Superior temporal gyrus (tissue), 1 donor: ENCODE measurements at regions not wholly inside any gene's neighbourhood (a gene's known extent, or its start where the extent isn't known, plus 50 kb on each side); places are given as distances from the start of the nearest gene placed in this dataset.
A peak's percentile ranks its signal among the peaks of the same experiment; 100 is the strongest.
"Not testable (repeated sequence)": the region's sequence is repeated elsewhere in the genome, so short reads cannot be mapped to it uniquely, and the experiment has no call there.

Experiments
- DNase-seq: peaks from one replicate; pipeline ENCODE4 v3.0.0-alpha.2; 2016; ENCODE audit errors: extremely low spot score

GRCh38 chr18:42544901-42545300 lies 570.6 kb downstream of the RIT2 start:
- no peak for DNase-seq

GRCh38 chr18:42545825-42546224 lies 569.7 kb downstream of the RIT2 start:
- DNase-seq: no peak

DNA sequence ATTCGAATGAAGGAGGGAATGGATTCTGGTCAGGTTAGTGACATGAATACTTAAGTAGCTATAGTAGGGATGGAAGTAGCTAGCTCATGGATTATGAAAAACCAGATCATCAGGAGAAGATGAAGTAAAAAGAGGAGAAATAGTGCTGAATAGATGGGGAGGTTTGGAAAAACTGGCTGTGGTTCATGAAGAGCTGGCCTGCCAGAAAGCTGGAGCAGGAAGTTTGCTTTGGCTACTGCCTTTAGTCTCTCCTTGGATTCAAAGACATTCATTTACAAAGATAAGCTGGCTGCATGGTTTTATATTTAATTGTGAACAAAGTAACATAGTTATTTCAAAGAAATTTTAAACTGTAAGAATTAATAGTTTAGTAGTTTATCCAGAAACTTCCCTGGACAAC lies 567.0 kb downstream of the RIT2 start:
- DNase-seq: no peak

- no peak for DNase-seq
Observed at GRCh38 chr18:42549596-42549995, 565.9 kb downstream of the RIT2 start.

DNA sequence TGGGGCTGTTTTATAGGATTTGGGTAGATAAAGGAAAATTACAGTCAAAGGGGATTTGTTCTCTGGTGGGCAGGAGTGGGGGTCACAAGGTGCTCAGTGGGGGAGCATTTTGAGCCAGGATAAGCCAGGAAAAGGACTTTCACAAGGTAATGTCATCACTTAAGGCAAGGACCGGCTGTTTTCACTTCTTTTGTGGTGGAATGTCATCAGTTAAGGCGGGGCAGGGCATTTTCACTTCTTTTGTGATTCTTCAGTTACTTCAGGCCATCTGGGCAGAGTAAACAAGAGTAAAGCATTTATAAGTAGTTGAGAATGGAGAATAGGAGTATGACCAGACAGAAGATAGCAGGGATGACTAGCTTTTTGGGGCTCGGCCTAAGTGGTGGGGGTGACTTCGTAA lies 562.9 kb downstream of the RIT2 start:
- DNase-seq: not testable (repeated sequence)

- no peak for DNase-seq
Observed at GRCh38 chr18:42559069-42559690, 556.3 kb downstream of the RIT2 start.

DNA sequence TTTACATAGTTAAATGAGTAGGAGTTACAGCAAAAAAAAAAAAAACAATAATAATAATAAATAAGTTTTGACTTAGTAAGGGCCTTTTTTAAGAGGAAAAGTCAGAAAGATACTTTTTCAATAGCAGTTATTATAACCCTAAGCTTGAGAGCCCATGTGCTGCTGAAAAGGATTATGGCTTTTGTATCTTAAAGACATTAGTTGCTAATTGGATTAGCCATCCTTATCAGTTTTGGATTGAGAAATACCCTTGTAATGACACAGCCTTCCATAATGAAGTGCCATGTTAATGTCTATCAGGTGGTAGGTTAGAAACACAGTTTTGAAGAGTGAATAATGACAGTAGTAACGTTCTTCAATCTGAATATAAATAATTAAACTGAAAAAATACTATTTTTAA lies 554.0 kb downstream of the RIT2 start:
- no peak for DNase-seq

DNA sequence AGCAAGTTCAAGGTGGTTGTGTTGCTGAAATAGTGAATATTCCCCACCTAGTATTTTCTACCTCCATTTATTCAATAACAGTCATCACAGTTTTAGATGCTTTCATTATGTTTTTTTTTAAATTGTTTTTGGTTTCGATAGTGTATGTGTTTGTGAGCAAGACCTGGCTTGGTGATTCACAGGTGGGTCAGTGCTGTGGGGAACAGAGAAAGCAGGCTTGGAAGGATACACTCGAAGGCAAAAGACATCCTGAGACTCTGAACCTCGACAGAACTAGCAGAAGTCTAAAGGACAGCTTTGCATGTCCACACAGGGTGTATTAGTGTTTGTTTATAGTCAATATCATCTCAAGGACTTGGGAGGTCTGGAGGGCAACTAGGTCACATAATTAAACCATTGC lies 551.5 kb downstream of the RIT2 start:
- no peak for DNase-seq

GRCh38 chr18:42564761-42565160 lies 550.7 kb downstream of the RIT2 start:
- DNase-seq: peak; percentile 75

DNA sequence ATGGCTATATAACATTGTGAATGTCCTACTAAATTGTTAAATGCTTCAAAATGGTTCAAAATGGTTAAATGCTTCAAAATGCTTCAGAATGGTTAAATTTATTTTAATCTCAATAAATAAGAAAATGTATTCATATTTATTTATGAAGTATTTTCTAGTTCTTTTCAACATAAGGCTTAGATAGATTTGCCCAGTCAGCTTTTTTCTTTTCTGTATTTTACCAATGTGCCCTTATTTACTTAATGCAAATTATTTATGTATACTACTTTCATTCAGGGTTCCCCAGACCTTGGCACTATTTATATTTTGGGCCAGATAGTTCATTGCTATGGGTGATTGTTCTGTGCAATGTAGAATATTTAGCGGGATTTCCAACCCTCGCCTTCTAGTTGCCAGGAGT lies 546.7 kb downstream of the RIT2 start:
- no peak for DNase-seq

DNA sequence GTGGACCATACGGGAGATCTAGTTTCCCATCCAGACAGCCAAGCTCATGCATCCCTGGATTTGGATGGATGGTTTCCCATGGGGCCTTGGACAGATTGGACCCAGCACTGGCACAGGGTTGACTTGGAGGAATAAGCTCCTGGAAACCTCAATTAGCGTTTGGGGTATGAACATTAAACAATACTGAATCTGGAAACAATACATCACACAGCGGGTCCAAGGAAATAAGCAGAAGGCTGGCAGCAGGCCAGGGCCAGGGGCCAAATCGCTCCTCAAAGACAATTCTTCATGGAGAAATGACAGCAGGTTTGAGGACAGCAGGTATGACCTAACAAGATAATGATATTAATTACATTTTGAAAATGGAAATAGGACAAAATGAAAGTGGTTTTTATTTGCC lies 540.6 kb downstream of the RIT2 start:
- no peak for DNase-seq

DNA sequence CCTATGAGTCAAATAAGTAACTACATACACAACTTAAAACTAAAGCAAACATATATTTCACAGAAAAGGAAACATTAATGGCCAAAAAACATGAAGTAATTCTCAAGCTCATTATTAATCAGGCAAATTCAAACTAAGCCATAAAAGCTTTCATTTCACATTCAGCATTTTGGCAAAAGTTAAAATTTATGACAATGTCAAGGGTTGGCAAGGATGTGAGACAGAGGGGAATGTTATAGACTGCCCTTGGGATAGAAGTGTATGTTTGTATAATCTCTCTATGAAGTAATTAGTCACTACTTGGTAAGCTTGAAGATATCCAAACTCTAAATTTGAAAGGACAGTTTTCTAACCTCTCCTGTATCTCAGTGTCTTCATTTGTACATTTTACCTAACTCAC lies 539.4 kb downstream of the RIT2 start:
- no peak for DNase-seq

- no peak for DNase-seq
Observed at GRCh38 chr18:42578792-42579191, 536.7 kb downstream of the RIT2 start.

DNA sequence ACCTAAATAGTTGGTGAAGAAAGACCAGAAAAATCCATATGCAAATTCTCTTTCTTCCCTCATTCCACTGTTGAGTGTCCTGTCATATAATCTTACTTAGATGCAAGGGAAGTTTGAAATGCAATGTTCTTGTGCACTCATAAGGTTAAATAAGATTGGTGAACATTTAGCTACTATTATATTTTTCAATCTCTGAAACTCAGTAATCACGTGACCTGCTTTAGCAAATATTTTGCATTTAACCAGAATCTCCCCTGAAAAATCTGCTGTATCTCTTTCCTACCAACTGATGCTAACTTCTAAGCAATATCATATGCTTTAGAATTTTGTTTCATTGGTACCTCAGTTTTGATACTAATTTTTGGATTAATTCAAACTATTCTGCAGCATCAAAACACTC lies 533.2 kb downstream of the RIT2 start:
- DNase-seq: no peak

DNA sequence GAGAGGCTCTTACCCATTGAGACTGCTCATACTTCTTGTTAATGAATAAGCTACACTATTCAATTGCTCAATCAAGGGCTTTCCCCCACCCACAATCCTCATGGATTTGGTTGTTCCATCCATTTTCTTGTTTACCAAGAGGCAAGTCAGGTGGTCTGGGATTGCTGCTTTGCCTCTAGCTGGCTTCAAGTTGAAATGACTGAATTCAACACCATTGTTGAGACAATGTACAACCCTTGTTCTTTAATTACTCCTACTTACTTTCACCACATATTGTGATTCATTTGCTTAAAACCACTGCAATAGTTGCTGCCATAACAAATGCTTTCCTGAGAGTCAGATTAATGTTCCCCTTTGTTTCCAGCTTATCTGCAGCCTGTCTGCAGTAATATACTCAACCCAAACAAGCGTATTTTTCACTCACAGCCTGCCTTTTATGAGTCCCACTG lies 532.2 kb downstream of the RIT2 start:
- no peak for DNase-seq

GRCh38 chr18:42586601-42587000 lies 528.9 kb downstream of the RIT2 start:
- no peak for DNase-seq

DNA sequence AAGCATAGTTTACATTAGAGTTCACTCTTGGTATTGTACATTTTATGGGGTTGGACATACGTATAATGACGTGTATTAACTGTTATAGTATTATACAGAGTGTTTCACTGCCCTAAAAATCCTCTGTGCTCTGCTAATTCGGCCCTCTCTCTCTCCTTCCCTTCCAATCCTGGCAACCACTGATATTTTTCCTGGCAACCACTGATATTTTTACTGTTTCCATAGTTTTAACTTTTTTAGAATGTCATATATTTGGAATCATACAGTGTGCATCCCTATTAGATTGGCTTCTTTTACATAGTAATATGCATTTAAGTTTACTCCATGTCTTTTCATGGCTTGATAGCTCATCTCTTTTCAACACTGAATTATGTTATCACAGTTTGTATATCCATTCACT lies 526.7 kb downstream of the RIT2 start:
- DNase-seq: no peak

- DNase-seq: no peak
Observed at GRCh38 chr18:42604820-42605219, 510.7 kb downstream of the RIT2 start.

DNA sequence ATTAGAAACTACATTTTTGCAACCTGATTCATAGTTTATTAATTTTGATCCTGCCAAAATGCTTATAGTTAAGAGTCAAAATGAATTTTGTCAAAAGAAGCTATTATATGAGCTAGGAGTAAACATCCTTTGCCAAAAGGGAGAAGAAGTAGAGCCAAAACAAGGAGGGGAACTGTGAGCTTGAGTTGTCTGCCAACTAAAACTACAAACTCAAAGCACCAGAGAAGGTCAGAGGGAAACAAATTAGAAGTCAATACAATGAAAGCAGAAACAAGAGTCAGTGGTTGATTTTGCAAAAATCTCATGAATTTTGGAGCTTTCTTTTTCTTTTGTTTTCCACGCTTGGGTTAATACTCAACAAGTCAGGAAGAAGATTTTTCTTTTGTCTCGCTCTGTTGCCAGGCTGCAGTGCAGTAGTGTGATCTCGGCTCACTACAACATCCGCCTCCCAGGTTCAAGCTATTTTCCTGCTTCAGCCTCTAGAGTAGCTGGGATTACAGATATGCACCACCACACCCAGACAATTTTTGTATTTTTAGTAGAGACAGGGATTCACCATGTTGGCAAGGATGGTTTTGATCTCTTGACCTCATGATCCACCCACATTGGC lies 508.5 kb downstream of the RIT2 start:
- no peak for DNase-seq

GRCh38 chr18:42611134-42611533 lies 504.4 kb downstream of the RIT2 start:
- no peak for DNase-seq

DNA sequence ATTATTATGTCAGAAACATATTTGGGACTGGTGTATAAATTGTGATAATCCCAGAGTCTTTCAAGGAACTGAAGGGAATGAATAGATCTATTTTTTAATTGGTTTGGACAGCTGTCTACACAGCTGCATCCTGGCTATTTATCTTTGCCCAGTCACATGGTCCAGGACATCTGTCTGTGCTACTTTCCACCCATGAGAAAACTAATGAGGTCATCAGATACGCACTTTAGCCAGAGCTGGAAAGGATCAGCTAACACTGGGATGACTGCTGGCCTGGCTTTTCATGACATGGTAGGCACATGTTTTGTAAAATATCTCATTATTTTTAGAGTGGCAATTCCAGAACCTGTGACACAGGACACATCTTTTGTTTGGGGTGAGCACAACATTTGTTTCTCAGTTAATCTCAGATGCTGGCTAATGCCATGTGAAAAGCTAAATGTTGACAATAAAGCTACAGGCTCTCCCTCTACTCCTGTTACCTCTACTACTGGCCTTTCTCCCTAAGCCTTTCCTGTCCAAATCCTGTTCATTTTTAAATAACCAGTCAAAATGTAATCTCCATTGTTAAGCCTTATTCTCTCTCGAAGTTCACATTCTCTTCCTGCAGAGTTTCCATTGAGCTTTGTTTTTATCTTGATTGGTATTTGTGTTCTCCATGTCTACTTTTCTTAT lies 500.7 kb downstream of the RIT2 start:
- peak; percentile 86 for DNase-seq

DNA sequence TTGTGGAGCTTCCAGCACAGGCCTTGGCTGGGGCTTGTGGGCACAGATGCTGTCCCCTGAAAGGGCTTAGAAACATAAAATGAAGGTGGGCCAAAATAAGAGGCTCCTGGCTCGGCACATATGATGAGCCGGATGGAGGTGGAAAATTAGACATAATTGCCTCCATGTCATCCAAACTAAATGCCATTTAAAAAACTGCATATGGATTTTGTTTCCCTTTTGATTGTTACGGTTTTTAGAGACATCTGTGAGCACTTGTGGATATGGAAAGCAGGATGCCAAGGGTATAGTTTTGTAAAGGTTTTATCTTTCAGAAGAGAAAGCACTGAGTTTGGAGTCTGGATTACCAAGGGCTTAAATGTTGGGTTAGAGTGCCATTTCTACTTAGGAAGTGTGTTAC lies 498.3 kb downstream of the RIT2 start:
- DNase-seq: no peak

GRCh38 chr18:42619771-42620170 lies 495.7 kb downstream of the RIT2 start:
- no peak for DNase-seq
